Putamen (tissue), 1 donor: ENCODE measurements at regions not wholly inside any gene's neighbourhood (a gene's known extent, or its start where the extent isn't known, plus 50 kb on each side); places are given as distances from the start of the nearest gene placed in this dataset.
"Not testable (repeated sequence)": the region's sequence is repeated elsewhere in the genome, so short reads cannot be mapped to it uniquely, and the experiment has no call there.

Source experiments
- DNase-seq: peaks from one replicate; pipeline ENCODE4 v3.0.0-alpha.2; 2016; ENCODE audit warnings: low spot score

DNA sequence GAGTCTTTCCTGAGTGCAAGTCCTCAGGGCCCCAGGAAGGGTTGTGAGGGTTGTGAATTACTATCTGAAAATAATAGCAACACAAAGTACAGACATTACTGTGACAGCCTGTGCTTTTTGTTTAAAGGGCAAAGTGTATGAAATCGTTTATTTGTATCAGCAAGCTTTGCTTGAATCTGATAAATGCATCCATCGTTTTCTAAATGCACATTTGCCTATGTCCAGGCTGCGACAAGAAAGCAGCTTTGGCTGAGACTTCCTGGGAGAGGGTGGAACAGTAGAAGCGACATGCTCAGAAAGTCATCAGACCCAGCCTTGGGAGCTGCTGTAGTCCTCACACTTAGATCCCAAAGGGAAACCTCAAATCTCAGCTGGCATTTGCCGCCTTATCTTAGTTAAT lies 524.2 kb upstream of the SALL3 start:
- no peak for DNase-seq

GRCh38 chr18:78457011-78457410 lies 522.6 kb upstream of the SALL3 start:
- no peak for DNase-seq

DNA sequence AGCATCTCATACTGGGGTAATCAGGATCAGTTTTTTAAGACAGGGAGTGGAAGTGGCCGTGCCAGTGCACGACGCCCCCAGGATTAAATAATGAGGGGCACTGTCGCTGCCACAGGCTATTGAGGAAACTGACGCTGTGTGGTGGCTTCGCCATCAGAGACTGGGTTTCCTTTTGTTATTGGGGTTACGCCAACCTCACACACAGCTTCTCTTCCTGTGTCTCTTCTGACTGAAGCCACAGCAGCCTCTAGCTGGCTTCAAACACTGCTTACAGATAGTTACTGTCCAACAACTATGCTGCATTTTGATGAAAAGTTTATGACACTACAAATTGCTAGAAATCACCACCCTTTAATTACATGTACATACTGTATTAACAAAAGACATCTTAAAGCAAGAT lies 521.9 kb upstream of the SALL3 start:
- no peak for DNase-seq

DNA sequence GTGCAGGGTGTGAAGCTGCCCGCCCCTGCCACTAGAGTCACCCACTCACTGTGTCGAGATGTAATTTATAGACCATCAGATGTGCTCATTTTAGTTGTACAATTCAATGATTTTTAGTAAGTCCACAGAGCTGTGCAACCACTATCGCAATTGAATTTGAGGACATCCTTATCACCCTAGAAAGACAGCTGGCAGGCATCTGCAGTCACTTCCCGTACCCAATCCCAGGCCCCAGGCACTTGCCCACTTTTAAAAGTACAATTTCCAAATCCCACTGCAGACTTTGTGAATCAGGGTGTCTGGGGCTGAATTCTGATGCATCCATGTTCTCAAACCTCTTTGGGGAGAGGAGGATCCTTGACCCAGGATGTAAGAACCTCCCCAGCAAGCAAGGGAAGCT lies 521.3 kb upstream of the SALL3 start:
- DNase-seq = no peak

- no peak for DNase-seq
Measured at GRCh38 chr18:78459668-78460067, 520.0 kb upstream of the SALL3 start.

DNA sequence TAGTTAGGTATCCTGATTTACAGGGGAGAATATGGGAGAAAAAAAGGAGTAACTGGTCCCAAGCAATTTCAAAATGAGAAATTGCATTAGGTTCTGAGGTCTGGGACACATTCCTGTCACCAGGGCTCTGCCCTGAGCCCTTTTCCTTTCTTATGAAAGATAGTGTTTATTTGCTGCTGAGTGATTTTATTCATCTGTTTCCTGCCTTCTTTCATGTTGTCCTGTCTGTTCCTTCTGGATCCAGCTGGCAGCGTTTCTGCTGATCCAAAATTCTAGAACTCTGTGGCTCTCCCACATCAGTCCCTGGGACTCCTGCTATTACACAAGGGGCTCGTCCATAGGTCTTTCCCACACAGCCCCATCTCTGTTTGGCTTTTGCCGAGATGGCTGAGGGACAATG lies 519.1 kb upstream of the SALL3 start:
- no peak for DNase-seq

DNA sequence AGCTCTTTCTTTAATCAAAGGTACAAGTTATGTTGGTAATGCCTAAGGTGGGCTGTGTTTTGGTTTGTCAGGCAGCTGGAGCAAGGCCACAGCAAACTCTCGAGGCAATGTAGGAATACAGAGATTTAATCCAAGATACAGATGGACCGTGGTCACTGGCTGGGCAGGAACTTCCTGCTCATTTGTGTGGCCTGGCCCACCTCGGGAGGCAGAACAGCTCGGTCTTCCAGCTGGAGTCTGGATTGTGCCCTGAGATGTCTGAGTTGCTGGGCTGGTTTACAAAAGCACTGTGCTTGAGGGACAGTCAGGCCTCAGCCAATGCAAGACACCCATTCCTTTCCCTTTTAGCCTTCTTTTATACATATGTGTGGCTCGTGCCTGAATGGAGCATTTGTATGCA lies 506.1 kb upstream of the SALL3 start:
- no peak for DNase-seq

DNA sequence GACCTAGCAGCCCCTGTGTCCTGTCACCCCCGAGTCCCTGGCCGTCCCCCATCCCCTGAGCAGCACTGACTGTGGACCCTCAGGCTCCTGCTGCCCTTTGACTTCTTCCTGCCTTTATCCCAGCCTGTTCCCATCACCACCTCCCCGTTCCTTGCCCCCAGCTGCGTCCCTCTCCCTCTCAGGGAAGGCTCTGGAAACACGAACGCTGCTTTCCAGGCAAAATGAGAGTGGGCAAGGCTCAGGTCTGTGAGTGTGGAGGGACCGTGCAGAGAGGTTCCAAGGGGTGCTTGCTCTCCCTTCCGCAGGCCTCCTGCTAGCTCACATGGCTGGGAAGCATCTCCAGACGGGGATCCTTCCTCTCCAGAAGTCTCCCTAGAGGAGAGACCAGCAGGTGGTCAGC lies 501.8 kb upstream of the SALL3 start:
- DNase-seq = no peak

GRCh38 chr18:78479443-78479842 lies 500.2 kb upstream of the SALL3 start:
- DNase-seq = no peak

DNA sequence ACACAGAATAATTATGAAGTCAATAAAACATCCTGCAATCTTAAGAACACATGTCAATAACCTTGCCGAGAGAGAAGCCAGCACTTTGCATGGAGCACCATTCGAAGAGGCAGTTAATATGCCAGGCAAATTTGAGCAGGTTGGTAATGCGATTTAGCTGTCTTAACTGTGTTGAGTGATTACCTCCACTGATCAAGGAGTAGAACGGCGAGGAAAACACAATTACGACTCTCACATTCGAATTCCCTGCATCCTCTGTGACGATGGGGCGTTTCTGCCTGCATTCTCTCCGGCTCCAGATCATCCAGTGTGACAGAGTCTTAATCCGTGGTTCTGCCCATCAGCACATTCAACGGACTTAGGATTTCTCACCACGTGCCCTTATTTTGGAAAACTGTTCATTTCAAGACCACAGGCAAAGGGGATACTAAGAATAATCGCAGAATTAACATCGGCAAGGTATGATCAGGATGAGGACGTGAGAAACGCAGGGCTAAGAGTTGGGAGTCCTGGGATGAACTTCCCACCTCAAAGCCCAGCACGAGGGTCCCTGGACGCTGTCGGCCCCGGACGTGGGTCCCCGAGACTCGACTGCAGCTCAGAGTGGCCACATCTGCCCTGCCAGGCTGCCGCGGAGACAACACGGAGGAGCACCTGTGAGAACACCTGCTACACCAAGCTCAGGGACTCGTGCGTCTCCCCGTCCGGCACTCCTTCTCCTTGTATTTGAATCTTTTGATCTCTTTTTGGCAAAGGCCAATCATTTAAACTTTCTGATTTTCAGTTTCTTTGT lies 499.2 kb upstream of the SALL3 start:
- DNase-seq = no peak

DNA sequence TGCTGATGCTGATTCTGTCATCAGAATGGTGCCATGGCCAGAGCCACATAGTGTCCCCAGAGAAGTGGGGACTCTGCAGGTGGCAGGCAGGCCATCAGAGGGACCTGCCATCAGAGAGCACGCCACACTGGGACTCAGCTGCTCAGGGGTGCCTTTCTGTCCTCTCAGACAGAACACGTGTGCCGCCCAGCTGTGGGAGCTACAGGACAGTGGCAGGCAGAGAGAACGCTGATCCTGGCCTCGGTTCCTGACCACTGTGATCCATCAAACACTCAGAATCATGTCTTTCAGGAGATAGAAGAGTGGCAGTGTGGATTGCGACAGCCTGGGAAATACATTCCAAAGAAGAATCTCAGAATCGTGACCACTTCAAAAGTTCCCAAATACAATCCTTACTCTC lies 497.2 kb upstream of the SALL3 start:
- DNase-seq = no peak

GRCh38 chr18:78487649-78488048 lies 492.0 kb upstream of the SALL3 start:
- no peak for DNase-seq

- no peak for DNase-seq
Measured at GRCh38 chr18:78492064-78492812, 487.4 kb upstream of the SALL3 start.

GRCh38 chr18:78492813-78493371 lies 486.7 kb upstream of the SALL3 start:
- no peak for DNase-seq

DNA sequence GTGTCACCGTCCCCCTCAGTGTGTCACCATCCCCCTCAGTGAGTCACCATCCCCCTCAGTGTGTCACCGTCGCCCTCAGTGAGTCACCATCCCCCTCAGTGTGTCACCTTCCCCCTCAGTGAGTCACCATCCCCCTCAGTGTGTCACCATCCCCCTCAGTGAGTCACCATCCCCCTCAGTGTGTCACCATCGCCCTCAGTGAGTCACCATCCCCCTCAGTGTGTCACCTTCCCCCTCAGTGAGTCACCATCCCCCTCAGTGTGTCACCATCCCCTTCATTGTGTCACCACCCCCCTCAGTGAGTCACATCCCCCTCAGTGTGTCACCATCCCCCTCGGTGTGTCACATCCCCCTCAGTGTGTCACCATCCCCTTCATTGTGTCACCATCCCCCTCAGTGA lies 486.1 kb upstream of the SALL3 start:
- DNase-seq = not testable (repeated sequence)

- no peak for DNase-seq
Measured at GRCh38 chr18:78494204-78495085, 485.2 kb upstream of the SALL3 start.

- DNase-seq = no peak
Measured at GRCh38 chr18:78495550-78495949, 484.1 kb upstream of the SALL3 start.

- DNase-seq = no peak
Measured at GRCh38 chr18:78496079-78496478, 483.5 kb upstream of the SALL3 start.

- no peak for DNase-seq
Measured at GRCh38 chr18:78497641-78498040, 482.0 kb upstream of the SALL3 start.

GRCh38 chr18:78499586-78499985 lies 480.0 kb upstream of the SALL3 start:
- DNase-seq = no peak

DNA sequence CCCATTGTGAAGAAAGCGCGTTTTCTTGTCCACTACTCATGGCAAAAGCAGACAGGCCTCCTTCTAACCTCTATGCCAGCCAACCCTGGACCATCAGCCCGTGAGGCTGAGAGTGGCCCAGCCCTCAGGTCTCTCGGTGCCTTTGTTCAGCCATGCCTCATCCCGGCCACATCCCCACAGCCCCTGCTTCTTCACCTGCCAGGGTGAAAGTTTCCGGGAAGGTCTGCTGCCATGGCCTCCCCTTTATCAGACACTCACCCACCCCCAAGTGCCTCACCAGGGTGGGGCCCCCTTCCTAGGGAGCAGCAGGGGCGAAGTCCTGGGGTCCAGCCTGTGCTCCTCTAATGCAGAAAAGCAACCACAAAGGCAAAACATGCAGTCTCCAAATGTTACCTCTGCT lies 478.4 kb upstream of the SALL3 start:
- DNase-seq = no peak

- DNase-seq = no peak
Measured at GRCh38 chr18:78503129-78503528, 476.5 kb upstream of the SALL3 start.
